ENCODE measurements at regions not wholly inside any gene's neighbourhood (a gene's known extent, or its start where the extent isn't known, plus 50 kb on each side); places are given as distances from the start of the nearest gene placed in this dataset.
A peak's percentile ranks its signal among the peaks of the same experiment; 100 is the strongest.
"Not testable (repeated sequence)": the region's sequence is repeated elsewhere in the genome, so short reads cannot be mapped to it uniquely, and the experiment has no call there.

DNA sequence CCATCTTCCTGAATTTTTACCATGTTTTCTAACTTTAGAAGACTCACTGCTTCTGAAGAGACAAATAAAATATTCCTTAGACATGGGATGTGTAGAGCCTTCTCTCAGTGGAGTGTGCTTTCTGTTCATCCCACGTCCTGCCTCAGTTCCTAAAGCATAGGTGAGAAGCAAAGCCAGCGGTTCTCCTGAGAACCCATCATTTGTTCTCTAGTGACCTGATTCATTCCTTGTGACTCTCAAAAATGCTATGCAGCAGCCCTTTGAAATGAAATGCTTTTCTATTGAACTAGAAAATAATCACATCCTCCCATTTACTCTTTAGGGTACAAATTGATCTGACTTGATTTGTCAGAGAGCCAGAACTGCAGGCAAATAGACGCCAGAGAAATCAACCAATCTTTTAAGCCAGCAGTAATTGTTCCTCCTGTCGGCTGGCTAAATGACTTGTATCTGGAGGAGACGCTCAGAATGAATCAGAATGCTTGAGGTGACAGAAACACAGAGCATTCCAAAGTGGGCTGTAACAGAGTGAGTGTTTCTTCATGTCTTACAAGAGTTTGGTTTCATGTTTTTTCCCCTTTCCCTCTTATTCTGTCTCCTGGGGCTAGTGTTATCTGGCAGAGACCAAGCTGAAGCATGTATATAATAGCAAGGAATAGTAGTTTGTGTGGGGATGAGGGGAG, 81.3 kb upstream of the TMEM178A start:
- DNase-seq = peak; percentile 47

GRCh38 chr2:39585531-39585930, 80.2 kb upstream of the TMEM178A start:
- DNase-seq = not testable (repeated sequence)

DNA sequence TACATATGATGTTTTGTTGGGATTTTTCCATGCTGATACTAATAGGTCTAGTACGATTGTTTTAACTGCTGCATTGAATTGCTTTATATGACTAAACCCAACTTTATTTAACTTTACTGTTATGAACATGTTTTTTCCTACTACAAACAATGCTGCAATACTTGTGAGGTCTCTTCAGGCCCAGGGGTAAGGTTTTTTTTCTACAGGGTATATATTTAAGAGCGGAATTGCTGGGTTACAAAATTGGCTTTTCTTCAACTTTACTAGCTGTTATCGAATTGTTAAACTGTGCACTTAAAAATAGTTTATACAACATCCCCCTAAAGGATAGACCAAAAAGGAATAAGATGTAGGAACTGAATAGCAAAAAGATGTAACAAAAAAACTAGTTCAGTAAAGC, 78.5 kb upstream of the TMEM178A start:
- no peak for DNase-seq

- DNase-seq = no peak
Measured at GRCh38 chr2:39587641-39588040, 78.1 kb upstream of the TMEM178A start.

GRCh38 chr2:39593439-39594393, 72.0 kb upstream of the TMEM178A start:
- peak; percentile 78 for DNase-seq

DNA sequence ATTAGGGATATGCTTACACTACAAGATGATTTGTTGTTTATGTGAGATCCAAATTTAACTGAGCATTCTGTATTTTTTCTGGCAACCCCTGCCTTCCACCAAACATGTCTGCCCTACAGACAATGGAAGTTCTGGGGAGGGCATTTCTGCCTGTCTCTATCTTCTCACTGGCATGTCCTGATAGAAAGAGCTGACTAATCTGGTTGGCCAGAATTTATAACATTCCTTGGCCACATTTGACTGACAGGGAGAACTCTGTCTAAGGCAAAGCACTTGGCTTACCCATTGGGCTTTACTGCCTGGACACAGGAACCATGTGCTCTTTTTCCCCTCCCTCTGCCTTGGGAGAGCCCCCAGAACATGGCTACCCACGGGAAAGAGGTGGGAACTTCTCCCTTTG, 70.6 kb upstream of the TMEM178A start:
- no peak for DNase-seq

GRCh38 chr2:39597314-39597713, 68.4 kb upstream of the TMEM178A start:
- no peak for DNase-seq

GRCh38 chr2:39602616-39603015, 63.1 kb upstream of the TMEM178A start:
- DNase-seq = no peak

DNA sequence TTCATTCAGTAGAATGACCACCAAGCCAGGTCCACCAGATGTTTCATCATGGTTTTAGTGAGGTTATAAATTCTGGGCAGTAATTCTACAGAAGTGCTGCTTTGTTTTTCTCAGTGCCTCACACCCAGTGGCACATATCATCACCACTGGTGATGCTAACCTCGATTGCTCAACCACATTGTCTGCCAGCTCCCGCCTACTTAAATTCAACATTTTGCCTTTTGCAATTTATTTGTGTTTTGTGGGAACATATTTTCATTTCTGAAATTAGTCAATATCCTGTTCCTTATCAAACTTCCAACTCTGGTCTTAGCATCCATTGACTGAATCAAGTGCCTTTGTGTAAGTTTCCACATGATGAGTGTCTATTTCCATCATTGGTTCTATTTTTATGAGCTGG, 62.3 kb upstream of the TMEM178A start:
- DNase-seq = no peak

DNA sequence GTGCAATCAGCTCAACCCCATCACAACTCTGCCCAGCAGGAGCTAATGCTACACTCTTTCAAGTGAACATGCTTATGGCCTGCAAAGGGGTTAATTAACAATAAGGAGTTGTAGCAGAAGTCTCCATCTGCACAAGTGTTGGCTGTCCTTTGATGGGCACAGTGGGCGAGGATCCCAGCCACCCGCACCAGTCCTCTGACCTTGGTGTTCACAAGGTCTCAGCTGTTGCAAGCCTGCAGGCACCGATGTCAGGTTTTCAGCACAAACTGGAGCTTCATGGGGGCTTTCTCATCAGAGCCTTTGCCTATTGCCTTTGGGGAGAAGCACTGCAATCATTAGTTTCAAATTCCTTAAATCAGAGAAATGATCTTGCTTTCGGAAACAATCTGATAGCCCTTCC, 60.9 kb upstream of the TMEM178A start:
- no peak for DNase-seq

DNA sequence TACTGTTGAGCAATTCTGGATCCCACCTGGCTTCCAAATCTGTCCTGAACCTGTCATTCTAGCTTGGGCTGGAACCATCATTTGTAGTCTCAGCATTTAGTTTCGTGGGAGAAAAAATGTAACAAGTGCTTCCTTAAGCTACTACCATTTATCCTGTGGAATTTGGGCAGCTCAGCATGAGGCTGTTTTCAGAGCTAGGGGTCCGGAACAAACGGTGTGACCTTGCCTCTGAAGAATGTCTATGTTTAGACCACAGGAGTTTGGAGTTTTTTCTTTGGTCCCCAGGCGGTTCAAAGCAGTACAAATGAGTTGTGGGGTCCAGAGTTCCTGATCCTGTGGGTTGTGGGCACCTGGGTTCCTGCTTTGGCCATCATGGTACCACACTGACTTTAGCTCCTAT, 59.1 kb upstream of the TMEM178A start:
- DNase-seq = no peak

DNA sequence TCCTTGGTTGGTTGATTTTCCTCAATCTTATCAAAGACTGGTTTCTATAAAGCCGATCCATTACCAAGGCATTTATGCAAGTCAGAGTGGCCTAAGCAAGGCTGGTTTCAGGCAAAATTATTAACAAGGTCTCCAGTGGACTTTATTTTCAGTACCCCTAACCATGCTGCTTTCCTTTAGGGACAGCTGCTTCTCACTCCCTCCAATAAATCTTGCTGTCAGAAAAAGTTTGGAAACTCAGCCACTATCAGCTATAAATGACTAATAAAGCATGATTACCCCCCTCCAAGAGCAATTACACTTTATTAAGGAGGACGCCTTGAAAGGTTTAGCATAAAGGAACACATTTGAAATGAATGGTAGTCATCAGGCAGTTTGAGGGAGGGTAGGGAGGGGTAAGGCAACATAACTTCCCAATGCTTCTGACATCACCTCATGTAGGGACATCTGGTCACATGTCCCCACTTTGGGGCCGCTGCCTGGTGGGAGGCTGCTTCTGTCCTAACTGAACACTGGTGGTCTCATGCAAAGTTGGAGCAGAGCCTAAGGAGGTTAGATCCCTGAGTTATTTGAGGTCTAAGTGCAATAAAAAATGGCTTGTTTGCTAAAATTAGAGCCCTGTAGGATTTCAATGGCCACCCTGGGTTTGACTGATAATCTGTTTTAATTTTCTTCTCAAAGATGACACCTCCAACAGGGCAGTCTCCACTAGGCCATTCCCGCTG, 58.0 kb upstream of the TMEM178A start:
- DNase-seq = no peak

DNA sequence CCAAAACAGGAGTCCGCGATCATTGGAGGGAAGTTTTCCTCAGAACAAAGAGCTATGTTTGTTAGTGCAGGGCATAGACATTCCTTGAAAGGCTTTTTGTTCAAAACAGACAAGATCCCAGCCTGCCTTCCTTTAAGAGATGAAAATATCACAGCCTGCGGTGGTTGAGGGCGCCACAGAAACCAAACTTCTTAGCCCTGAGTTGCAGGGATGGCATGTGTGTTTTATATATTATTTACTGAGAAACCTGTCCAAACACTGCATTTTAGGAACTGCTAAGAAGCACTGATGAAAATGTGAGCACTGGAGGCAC, 57.5 kb upstream of the TMEM178A start:
- no peak for DNase-seq

- no peak for DNase-seq
Measured at GRCh38 chr2:39608686-39609441, 56.9 kb upstream of the TMEM178A start.

GRCh38 chr2:39609917-39610316, 55.8 kb upstream of the TMEM178A start:
- DNase-seq = no peak

- no peak for DNase-seq
Measured at GRCh38 chr2:39615675-39616074, 50.0 kb upstream of the TMEM178A start.
